Caco-2 (cell line): ENCODE measurements at regions not wholly inside any gene's neighbourhood (a gene's known extent, or its start where the extent isn't known, plus 50 kb on each side); places are given as distances from the start of the nearest gene placed in this dataset.

Experiments used
- BruUV-seq: library from RNA; stranded (reverse); fragments of 400-500 nt; replicated peaks from 2 replicates; lab custom pipeline; 2021; lab: Mats Ljungman, UMichigan
- CTCF ChIA-PET: fragments of 300-600 bp; sonication (Branson Sonifier 250); formaldehyde crosslinking; loops from one replicate; lab custom pipeline; 2022; ENCODE audit warnings: antibody characterized with exemption; lab: Charles Lee
- POLR2A ChIA-PET: fragments of 300-600 bp; sonication (Branson Sonifier 250); formaldehyde crosslinking; loops from one replicate; lab custom pipeline; 2022; ENCODE audit warnings: antibody characterized with exemption; lab: Charles Lee
- DNase-seq, 2 experiments: peaks; one replicate each; pipeline versions ENCODE4 v3.0.0 to v3.0.0-alpha.2; 2020 to 2022
- H3K27me3 ChIP-seq: replicated peaks from 2 replicates; pipeline ENCODE4 v1.6.0; 2011; ENCODE audit warnings: low read length; ENCODE audit not compliant: control insufficient read depth, insufficient read depth
- H3K36me3 ChIP-seq: 2 replicates; pipeline ENCODE4 v1.5.1; 2011; ENCODE audit warnings: low read length; ENCODE audit not compliant: control insufficient read depth, insufficient read depth
- H3K4me1 ChIP-seq: fragments of 250-450 bp; sonication (Bioruptor Pico); 2 replicates; pipeline ENCODE4 v1.5.1; 2020; ENCODE audit warnings: mild to moderate bottlenecking
- H3K4me3 ChIP-seq: 2 replicates; pipeline ENCODE4 v1.5.1; 2011; ENCODE audit warnings: low read depth, mild to moderate bottlenecking, control low read depth, low read length
- H3K9me3 ChIP-seq: fragments of 250-450 bp; sonication (Bioruptor Pico); 2 replicates; pipeline ENCODE4 v1.5.1; 2020; ENCODE audit warnings: mild to moderate bottlenecking, moderate library complexity
- H3K27ac Mint-ChIP-seq: one replicate; pipeline ENCODE4 v1.8.0; 2022; ENCODE audit warnings: mixed read lengths; ENCODE audit not compliant: unreplicated experiment
- H3K27me3 Mint-ChIP-seq: one replicate; pipeline ENCODE4 v1.8.0; 2022; ENCODE audit warnings: mixed read lengths; ENCODE audit not compliant: insufficient read depth, unreplicated experiment
- H3K36me3 Mint-ChIP-seq: one replicate; pipeline ENCODE4 v1.8.0; 2022; ENCODE audit warnings: mild to moderate bottlenecking, mixed read lengths; ENCODE audit not compliant: insufficient read depth, unreplicated experiment
- H3K4me1 Mint-ChIP-seq: one replicate; pipeline ENCODE4 v1.8.0; 2022; ENCODE audit warnings: low read depth, mixed read lengths; ENCODE audit not compliant: unreplicated experiment
- H3K4me3 Mint-ChIP-seq: one replicate; pipeline ENCODE4 v1.8.0; 2022; ENCODE audit warnings: mild to moderate bottlenecking, moderate library complexity, mixed read lengths; ENCODE audit not compliant: unreplicated experiment
- H3K9me3 Mint-ChIP-seq: one replicate; pipeline ENCODE4 v1.8.0; 2022; ENCODE audit warnings: mixed read lengths; ENCODE audit not compliant: unreplicated experiment
- CTCF ChIP-seq, 2 experiments: fragments of 200-600 bp in 1 of 2; IDR thresholded peaks; 1 replicate in 1 of 2; 2 replicates in 1 of 2; pipeline versions ENCODE4 v1.5.1 to v1.8.0; 2011 to 2022; ENCODE audit warnings: antibody characterized with exemption in 1 of 2, control low read depth in 1 of 2, inconsistent platforms in 1 of 2, low read depth in 1 of 2, low read length in 1 of 2, mild to moderate bottlenecking in 1 of 2, moderate library complexity in 1 of 2; ENCODE audit not compliant: insufficient read depth in 1 of 2, severe bottlenecking in 1 of 2, unreplicated experiment in 1 of 2
- intact Hi-C: fragments of 100-400 bp; cut with micrococcal nuclease; formaldehyde crosslinking; loops from one replicate; pipeline ENCODE4 v1.10.0; 2022; ENCODE audit not compliant: unreplicated experiment

DNA sequence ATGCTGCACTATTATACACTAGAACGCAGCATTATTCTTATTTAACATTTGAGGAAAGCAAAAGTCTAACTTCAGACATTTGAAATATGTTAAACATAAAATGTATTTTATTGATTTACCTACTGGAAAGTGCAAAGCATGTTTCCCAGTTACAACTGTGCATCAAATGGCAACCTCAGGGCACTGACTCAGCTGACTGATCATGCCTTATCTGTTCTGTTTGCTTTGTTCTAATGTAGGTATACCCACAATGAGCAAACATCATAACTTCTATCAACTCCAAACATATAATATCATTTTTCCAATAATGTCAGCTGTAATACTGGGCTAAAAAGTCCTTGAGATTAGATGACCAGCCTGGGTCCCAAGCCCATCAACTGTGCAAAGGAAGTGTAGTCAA, 431.0 kb downstream of the FOXG1 start:
- H3K4me1 ChIP-seq = no peaks in the 10 kb centered on the region
- Mint-ChIP-seq H3K9me3 (no peaks in the 10 kb centered on the region), H3K4me3 (no peak overlapping the region), H3K27me3 (peaks cover 8% of the 10 kb centered on the region), H3K4me1 (no peaks in the 10 kb centered on the region), H3K36me3 (no peaks in the 10 kb centered on the region), H3K27ac (no peak overlapping the region)
- TF ChIP-seq CTCF (IDR thresholded peaks at IDR 0.05; ENCODE audit: insufficient read depth in 1 of 2, low read depth in 1 of 2, low read length in 1 of 2, severe bottlenecking in 1 of 2, unreplicated experiment in 1 of 2) = no peak
- intact Hi-C loops = no loop called here
- no peak overlapping the region for H3K4me3 ChIP-seq
- no peaks in the 10 kb centered on the region for H3K9me3 ChIP-seq
- POLR2A ChIA-PET = no interaction called here
- no peaks in the 10 kb centered on the region for H3K36me3 ChIP-seq
- no TSS peak for BruUV-seq
- DNase-seq = no peak
- CTCF ChIA-PET = no interaction called here
- no peaks in the 10 kb centered on the region for H3K27me3 ChIP-seq

DNA sequence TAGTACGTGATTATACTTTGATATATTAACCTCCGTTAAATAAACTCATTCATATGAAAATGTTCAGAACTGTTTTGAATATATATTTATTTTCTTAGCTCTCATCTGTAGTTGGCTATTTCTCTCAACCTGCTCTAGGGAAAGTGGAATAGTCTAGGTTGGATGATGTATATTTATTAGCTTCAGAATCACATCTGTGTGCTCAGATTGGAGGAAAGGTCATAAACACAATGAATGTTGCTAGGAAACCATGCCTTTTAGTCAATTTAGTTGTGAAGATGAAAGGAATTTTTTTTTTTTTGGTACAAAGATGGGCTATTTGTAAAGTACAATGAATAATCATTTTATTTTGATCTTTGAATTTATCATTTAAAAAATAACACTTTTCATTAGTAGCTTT, 439.1 kb downstream of the FOXG1 start:
- ChIA-PET POLR2A (no interaction called here), CTCF (no interaction called here)
- no peak for DNase-seq
- Mint-ChIP-seq H3K4me3 (no peak overlapping the region), H3K4me1 (no peaks in the 10 kb centered on the region), H3K27me3 (peaks cover 4% of the 10 kb centered on the region), H3K27ac (no peak overlapping the region), H3K9me3 (no peaks in the 10 kb centered on the region), H3K36me3 (no peaks in the 10 kb centered on the region)
- intact Hi-C loops = no loop called here
- no TSS peak for BruUV-seq
- Histone ChIP-seq H3K36me3 (no peaks in the 10 kb centered on the region), H3K27me3 (no peaks in the 10 kb centered on the region), H3K4me1 (no peaks in the 10 kb centered on the region), H3K4me3 (no peak overlapping the region), H3K9me3 (no peaks in the 10 kb centered on the region)
- no peak for TF ChIP-seq CTCF (IDR thresholded peaks at IDR 0.05; ENCODE audit: insufficient read depth in 1 of 2, low read depth in 1 of 2, low read length in 1 of 2, severe bottlenecking in 1 of 2, unreplicated experiment in 1 of 2)

DNA sequence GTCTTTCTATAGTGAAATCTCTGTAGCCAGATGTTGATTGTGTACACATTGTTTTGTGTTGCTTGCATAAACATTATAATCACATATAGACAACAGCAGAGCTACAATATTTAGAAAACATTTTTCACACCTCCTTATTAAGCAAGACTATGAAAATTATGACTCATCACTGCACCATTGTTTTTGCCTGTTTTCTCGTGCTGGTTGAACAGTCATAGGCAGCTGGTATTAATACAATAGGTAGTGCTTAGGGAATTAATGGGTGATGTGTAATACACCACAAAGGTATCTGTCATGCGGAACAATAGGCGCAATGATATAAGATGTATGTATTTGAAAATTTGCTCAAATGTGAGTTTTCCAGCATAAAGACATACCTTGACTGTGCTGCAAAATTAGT, 449.3 kb downstream of the FOXG1 start:
- intact Hi-C loops = no loop called here
- Histone ChIP-seq H3K27me3 (no peaks in the 10 kb centered on the region), H3K4me1 (no peaks in the 10 kb centered on the region), H3K36me3 (no peaks in the 10 kb centered on the region), H3K4me3 (no peak overlapping the region), H3K9me3 (no peaks in the 10 kb centered on the region)
- ChIA-PET POLR2A (no interaction called here), CTCF (interaction anchor here (0.5 kb wide), 1 partner anchor 122 kb away, joined by 3 read pairs; no protein-coding TSS in a partner anchor)
- no peak for TF ChIP-seq CTCF (IDR thresholded peaks at IDR 0.05; ENCODE audit: insufficient read depth in 1 of 2, low read depth in 1 of 2, low read length in 1 of 2, severe bottlenecking in 1 of 2, unreplicated experiment in 1 of 2)
- no peaks in the 10 kb centered on the region for H3K4me1 Mint-ChIP-seq
- H3K9me3 Mint-ChIP-seq = no peaks in the 10 kb centered on the region
- no peak overlapping the region for H3K27ac Mint-ChIP-seq
- no TSS peak for BruUV-seq
- no peak overlapping the region for H3K4me3 Mint-ChIP-seq
- H3K36me3 Mint-ChIP-seq = no peaks in the 10 kb centered on the region
- H3K27me3 Mint-ChIP-seq = peaks cover 7% of the 10 kb centered on the region
- DNase-seq = no peak
